Ovary (tissue), 7 donors: ENCODE measurements at regions not wholly inside any gene's neighbourhood (a gene's known extent, or its start where the extent isn't known, plus 50 kb on each side); places are given as distances from the start of the nearest gene placed in this dataset.

Experiments used
- DNase-seq, 5 donors: peaks; one replicate each; pipeline ENCODE4 v3.0.0-alpha.2; 2019 to 2020
- H3K27ac ChIP-seq, 2 donors: fragments of 200-600 bp; one replicate each; pipeline versions ENCODE4 v1.5.1 to v1.8.0; 2019 to 2022
- H3K27me3 ChIP-seq: fragments of 200-600 bp; one replicate; pipeline ENCODE4 v1.8.0; 2022
- H3K36me3 ChIP-seq: fragments of 200-600 bp; sonication (generic); one replicate; pipeline ENCODE4 v1.5.1; 2019
- H3K4me1 ChIP-seq: one replicate; pipeline ENCODE4 v1.8.1; 2013; ENCODE audit warnings: mild to moderate bottlenecking, moderate library complexity; ENCODE audit not compliant: insufficient read depth
- H3K4me3 ChIP-seq: fragments of 200-600 bp; sonication (generic); one replicate; pipeline ENCODE4 v1.5.1; 2017
- H3K9me3 ChIP-seq, 2 donors: fragments of 200-600 bp in 1 of 2; sonication (generic) in 1 of 2; one replicate each; pipeline versions ENCODE4 v1.5.1 to v1.8.1; 2013 to 2019; ENCODE audit warnings: mild to moderate bottlenecking in 1 of 2, moderate library complexity in 1 of 2
- EP300 ChIP-seq: sonication (generic); formaldehyde crosslinking; IDR thresholded peaks from one replicate; pipeline ENCODE4 v1.6.1; 2017; ENCODE audit warnings: antibody characterized with exemption
- POLR2A ChIP-seq: fragments of 450-650 bp; IDR thresholded peaks from one replicate; pipeline ENCODE4 v1.6.1; 2017; ENCODE audit warnings: antibody characterized with exemption, mild to moderate bottlenecking, moderate library complexity
- WGBS, 3 donors: extraction: QIAGEN DNeasy Blood & Tissue Kit in 1 of 3; methylation state at CpG; one replicate each; pipeline versions ENCODE4 v1.1.5 to v1.1.7; 2013 to 2017; 5-methylcytosine and 5-hydroxymethylcytosine counted together
- intact Hi-C, 4 donors: fragments of 100-400 bp; cut with DNase I; formaldehyde crosslinking; loops; one replicate each; pipeline versions ENCODE4 v1.11.0 to v1.15.1; 2022 to 2023
- TF ChIP-seq, protein P1 (sequence below), 3 donors: fragments of 450-650 bp in 2 of 3; fragments of 200-600 bp in 1 of 3; IDR thresholded peaks; one replicate each; pipeline versions ENCODE4 v1.5.1 to v1.8.0; 2016 to 2022; ENCODE audit warnings: antibody characterized with exemption in 3 of 3, mild to moderate bottlenecking in 1 of 3
- donor health status: DM: no; HTN: no; CAD: no; lungs with moderate emphysema.
- donor health status: DM: no; HTN: no; CAD: no.
- donor health status: Bipolar disorder and iron deficiency.
- donor health status: DM: no; HTN: no; CAD: no.
- donor health status: DM: yes; HTN: yes; CAD: no.

DNA sequence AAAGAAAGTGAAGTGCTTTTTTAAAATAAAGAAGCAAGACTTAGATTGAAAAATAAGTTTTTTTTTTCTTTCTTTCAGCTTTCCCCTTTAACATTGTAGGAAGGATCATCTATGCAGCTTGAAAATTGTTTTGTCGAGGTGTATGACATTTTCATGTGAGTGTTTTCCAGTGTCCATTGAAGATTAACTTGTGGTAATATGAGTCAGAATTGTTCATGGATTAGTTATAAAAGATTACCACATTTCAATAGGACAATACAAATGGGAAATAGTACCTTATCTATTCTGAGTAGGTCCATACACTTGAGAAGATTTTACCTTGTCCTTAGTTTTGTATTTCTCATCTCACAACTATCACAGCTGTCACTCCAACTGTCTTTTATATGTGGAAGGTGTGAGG lies 1234.7 kb downstream of the NSUN3 start:
- TF ChIP-seq POLR2A (no peak), EP300 (no peak)
- TF ChIP-seq, protein P1, sequence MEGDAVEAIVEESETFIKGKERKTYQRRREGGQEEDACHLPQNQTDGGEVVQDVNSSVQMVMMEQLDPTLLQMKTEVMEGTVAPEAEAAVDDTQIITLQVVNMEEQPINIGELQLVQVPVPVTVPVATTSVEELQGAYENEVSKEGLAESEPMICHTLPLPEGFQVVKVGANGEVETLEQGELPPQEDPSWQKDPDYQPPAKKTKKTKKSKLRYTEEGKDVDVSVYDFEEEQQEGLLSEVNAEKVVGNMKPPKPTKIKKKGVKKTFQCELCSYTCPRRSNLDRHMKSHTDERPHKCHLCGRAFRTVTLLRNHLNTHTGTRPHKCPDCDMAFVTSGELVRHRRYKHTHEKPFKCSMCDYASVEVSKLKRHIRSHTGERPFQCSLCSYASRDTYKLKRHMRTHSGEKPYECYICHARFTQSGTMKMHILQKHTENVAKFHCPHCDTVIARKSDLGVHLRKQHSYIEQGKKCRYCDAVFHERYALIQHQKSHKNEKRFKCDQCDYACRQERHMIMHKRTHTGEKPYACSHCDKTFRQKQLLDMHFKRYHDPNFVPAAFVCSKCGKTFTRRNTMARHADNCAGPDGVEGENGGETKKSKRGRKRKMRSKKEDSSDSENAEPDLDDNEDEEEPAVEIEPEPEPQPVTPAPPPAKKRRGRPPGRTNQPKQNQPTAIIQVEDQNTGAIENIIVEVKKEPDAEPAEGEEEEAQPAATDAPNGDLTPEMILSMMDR (IDR thresholded peaks at IDR 0.05) = no peak
- WGBS, 3 donors = 73 to 79% (median 75%) methylated on average over 1 of the region's 1 CpG

DNA sequence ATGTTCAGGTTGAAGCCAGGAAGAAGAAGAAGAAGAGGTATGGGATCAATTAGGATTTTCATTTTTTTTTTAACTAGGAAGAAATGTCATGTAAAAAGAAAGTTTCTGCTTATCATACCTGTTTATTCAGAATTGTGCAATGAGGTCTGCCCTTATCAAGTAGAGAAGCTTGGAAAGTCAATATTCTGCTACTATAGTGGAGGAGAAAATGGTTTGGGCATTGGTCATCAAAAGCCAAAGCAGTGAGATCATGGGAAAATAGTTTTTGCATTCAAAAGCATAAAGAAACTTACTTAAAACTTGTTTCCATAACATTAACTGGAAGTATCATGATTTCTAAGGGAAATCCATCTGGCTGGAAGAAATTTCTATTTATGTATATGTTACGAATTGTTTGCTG lies 1239.2 kb downstream of the NSUN3 start:
- no peaks in the 10 kb centered on the region for H3K27me3 ChIP-seq
- no peak overlapping the region for H3K27ac ChIP-seq
- WGBS, 3 donors = 68 to 77% (median 73%) methylated on average over 1 of the region's 1 CpG
- H3K36me3 ChIP-seq = no peaks in the 10 kb centered on the region
- DNase-seq = no peak
- TF ChIP-seq, protein P1 (IDR thresholded peaks at IDR 0.05) = no peak
- TF ChIP-seq EP300 = no peak
- no peak for TF ChIP-seq POLR2A
- H3K4me3 ChIP-seq = no peak overlapping the region
- no peaks in the 10 kb centered on the region for H3K4me1 ChIP-seq
- intact Hi-C loops = no loop called here
- H3K9me3 ChIP-seq = no peaks in the 10 kb centered on the region

More for the DNA sequence above, 1234.7 kb downstream of the NSUN3 start:
- Histone ChIP-seq H3K27me3 (no peaks in the 10 kb centered on the region), H3K4me1 (no peaks in the 10 kb centered on the region), H3K9me3 (no peaks in the 10 kb centered on the region), H3K36me3 (no peaks in the 10 kb centered on the region), H3K4me3 (no peak overlapping the region), H3K27ac (no peak overlapping the region)
- DNase-seq = no peak
- intact Hi-C loops = no loop called here

DNA sequence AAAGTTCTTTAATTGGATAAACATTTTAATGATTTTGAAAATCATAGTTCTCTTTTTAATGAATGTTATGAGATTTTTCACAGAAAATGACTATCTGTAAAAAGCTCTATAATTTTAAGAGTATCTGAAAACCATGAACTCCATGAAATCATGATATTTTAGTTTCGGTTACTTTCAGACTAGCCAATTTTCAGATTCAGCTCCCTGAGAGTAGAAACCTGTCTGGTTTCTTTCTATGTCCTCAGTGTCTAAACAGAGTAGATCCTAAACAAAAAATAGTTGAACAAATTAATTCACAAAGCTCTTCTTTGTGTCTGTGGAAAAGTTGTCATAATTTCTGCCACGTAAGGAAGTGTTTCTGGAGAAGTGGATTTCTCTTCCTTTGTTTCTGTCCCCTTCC lies 1247.7 kb downstream of the NSUN3 start:
- H3K27me3 ChIP-seq = no peaks in the 10 kb centered on the region
- H3K9me3 ChIP-seq = no peaks in the 10 kb centered on the region
- no peak overlapping the region for H3K27ac ChIP-seq
- DNase-seq = no peak
- no peaks in the 10 kb centered on the region for H3K4me1 ChIP-seq
- no peaks in the 10 kb centered on the region for H3K36me3 ChIP-seq
- TF ChIP-seq, protein P1 (IDR thresholded peaks at IDR 0.05) = no peak
- TF ChIP-seq EP300 (no peak), POLR2A (no peak)
- no peak overlapping the region for H3K4me3 ChIP-seq
- 86 to 98% (median 90%) methylated on average over 2 of the region's 2 CpGs for WGBS, 3 donors
- intact Hi-C loops = no loop called here

DNA sequence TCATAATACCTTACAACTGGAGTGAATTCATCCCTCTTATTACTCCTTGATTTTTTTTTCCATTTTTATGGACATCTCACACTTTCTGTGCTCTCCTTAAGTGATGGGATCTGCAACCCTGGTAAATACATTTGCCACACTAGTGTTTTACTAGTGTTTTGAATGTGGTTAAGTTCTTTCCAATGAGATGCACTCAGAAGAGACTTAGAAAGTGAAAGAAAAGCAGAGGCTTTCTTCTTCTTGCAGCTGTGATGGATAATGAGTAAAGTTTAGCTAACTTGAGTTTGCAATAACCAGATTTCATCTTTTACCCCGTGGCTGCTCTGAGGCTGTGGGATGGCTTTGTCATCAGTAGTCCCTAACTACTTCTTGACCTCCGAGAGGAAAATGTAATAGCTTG lies 1248.4 kb downstream of the NSUN3 start:
- TF ChIP-seq POLR2A = no peak
- TF ChIP-seq, protein P1 (IDR thresholded peaks at IDR 0.05) = no peak
- no peak for TF ChIP-seq EP300
- no peak overlapping the region for H3K27ac ChIP-seq
- no peaks in the 10 kb centered on the region for H3K9me3 ChIP-seq
- H3K4me1 ChIP-seq = no peaks in the 10 kb centered on the region
- 39 to 63% (median 59%) methylated on average over 2 of the region's 2 CpGs for WGBS, 3 donors
- no peaks in the 10 kb centered on the region for H3K36me3 ChIP-seq
- intact Hi-C loops = no loop called here
- no peak for DNase-seq
- no peak overlapping the region for H3K4me3 ChIP-seq
- H3K27me3 ChIP-seq = no peaks in the 10 kb centered on the region

DNA sequence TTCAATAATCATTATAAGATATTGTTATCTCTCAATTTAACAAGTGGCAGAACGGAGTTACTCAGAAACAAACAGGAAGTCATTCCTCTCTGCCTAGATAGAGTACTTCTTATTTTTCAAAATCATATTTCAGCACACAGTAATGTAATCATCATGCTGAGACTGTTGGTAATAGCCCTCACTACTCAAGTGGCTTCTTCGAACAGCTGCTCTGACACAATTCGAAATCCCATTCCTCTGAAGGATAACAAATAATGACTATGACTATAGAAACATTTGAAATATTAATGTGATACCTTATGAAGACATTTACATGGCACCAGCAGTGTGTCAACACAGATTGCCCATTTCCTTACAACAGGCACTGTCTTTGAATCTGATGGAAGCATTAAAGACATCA lies 1249.8 kb downstream of the NSUN3 start:
- Histone ChIP-seq H3K27me3 (no peaks in the 10 kb centered on the region), H3K4me3 (no peak overlapping the region), H3K36me3 (no peaks in the 10 kb centered on the region), H3K4me1 (no peaks in the 10 kb centered on the region), H3K9me3 (no peaks in the 10 kb centered on the region), H3K27ac (no peak overlapping the region)
- TF ChIP-seq, protein P1 (IDR thresholded peaks at IDR 0.05) = no peak
- TF ChIP-seq EP300 = no peak
- no peak for TF ChIP-seq POLR2A
- 75 to 79% (median 76%) methylated on average over 3 of the region's 3 CpGs for WGBS, 3 donors
- intact Hi-C loops = no loop called here
- no peak for DNase-seq
